ENCODE measurements at regions not wholly inside any gene's neighbourhood (a gene's known extent, or its start where the extent isn't known, plus 50 kb on each side); places are given as distances from the start of the nearest gene placed in this dataset.

DNA sequence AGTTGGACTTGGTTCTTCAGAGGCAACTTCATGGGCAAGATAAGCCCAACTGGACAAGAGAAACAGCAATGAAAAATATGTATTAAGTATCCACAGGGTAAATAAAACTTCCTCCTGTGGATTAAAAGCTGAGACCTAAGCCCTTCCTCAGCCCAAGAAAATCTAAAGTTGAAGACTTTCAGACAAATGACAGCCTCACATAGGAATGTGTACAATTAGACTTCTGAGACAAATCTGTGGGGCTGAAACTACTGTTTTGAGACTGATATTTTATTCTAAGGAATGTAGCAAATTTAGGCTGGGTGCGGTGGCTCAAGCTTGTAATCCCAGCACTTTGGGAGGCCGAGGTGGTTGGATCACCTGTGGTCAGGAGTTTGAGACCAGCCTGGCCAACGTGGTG, 74.2 kb upstream of the IL12A start:
- no peaks in the 10 kb centered on the region for H3K9me3 ChIP-seq (replicated peaks; ENCODE audit: insufficient read depth, low read length)
- peaks cover 17% of the 10 kb centered on the region for H3K4me1 ChIP-seq (ENCODE audit: low read length)
- no peak overlapping the region for H3K27ac ChIP-seq (ENCODE audit: low read length)
- no peak overlapping the region for H3K9ac ChIP-seq (ENCODE audit: low read length)
- no peak for DNase-seq
- no peak overlapping the region for H2AFZ ChIP-seq (ENCODE audit: low read length)
- no peak overlapping the region for H3K4me3 ChIP-seq (ENCODE audit: low read length)
- no peaks in the 10 kb centered on the region for H3K27me3 ChIP-seq (replicated peaks; ENCODE audit: insufficient read depth, low read length)
- no peaks in the 10 kb centered on the region for H3K36me3 ChIP-seq (replicated peaks; ENCODE audit: insufficient read depth, low read length)
- H3K4me2 ChIP-seq (ENCODE audit: low read depth, low read length): no peak overlapping the region
- no peaks in the 10 kb centered on the region for H4K20me1 ChIP-seq (ENCODE audit: insufficient read depth, low read length)
- TF ChIP-seq EZH2 (optimal IDR thresholded peaks at IDR 0.05; ENCODE audit: low read depth, low read length): no peak
- TF ChIP-seq EZH2phosphoT487 (IDR thresholded peaks at IDR 0.05; ENCODE audit: low read length): no peak
- TF ChIP-seq, protein P1, sequence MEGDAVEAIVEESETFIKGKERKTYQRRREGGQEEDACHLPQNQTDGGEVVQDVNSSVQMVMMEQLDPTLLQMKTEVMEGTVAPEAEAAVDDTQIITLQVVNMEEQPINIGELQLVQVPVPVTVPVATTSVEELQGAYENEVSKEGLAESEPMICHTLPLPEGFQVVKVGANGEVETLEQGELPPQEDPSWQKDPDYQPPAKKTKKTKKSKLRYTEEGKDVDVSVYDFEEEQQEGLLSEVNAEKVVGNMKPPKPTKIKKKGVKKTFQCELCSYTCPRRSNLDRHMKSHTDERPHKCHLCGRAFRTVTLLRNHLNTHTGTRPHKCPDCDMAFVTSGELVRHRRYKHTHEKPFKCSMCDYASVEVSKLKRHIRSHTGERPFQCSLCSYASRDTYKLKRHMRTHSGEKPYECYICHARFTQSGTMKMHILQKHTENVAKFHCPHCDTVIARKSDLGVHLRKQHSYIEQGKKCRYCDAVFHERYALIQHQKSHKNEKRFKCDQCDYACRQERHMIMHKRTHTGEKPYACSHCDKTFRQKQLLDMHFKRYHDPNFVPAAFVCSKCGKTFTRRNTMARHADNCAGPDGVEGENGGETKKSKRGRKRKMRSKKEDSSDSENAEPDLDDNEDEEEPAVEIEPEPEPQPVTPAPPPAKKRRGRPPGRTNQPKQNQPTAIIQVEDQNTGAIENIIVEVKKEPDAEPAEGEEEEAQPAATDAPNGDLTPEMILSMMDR (IDR thresholded peaks at IDR 0.05; ENCODE audit: low read length): no peak
- no peaks in the 10 kb centered on the region for H3K9me2 ChIP-seq (replicated peaks; ENCODE audit: insufficient read depth, low read length)
- 0 out of 2 replicates have a peak, but pooled peaks cover 1% of the 10 kb centered on the region for H3F3A ChIP-seq (ENCODE audit: insufficient read depth, low read length)
- H3K79me2 ChIP-seq (ENCODE audit: low read length): no peaks in the 10 kb centered on the region

DNA sequence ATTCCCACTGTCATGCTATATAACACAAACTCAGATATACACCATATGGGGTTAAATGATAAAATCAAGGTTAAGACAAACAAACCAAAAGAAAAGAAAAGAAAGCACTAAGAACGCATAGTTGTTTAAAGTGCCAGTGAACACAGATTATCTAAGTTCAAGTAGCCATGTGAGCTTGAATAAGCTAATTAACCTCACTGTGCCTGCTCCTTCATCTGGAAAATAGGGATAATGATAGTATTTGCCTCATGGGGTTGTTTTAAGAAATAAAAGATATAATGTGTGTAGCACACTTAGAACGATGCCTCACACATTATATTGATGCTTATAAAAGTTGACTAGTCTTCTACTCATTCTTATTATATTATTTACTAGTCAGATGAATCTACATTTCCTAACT, 72.6 kb upstream of the IL12A start:
- TF ChIP-seq, protein P1 (IDR thresholded peaks at IDR 0.05; ENCODE audit: low read length): no peak
- TF ChIP-seq EZH2phosphoT487 (IDR thresholded peaks at IDR 0.05; ENCODE audit: low read length): no peak
- no peak for TF ChIP-seq EZH2 (optimal IDR thresholded peaks at IDR 0.05; ENCODE audit: low read depth, low read length)

DNA sequence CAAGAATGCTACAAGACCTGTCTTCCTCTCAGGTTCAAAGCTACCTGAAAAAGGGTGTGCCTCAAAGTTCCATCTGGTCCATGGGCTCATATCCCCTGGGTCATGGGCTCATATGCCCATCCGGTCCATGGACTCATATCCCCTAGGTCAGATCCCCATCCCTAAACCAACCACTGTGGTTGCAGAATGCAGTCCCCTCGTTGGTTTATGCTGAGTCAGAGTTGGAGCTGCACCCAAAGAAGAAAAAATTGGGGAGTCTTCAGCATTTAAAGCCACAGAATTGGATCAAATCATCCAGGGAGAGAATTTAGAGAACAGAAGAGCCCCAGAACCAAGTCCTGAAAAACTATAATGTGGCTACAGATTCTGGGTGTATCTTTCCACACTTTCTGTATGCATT, 71.5 kb upstream of the IL12A start:
- no peak for DNase-seq
- H3K9ac ChIP-seq (ENCODE audit: low read length): no peak overlapping the region

More for the DNA sequence above, 72.6 kb upstream of the IL12A start:
- Histone ChIP-seq H3K4me1 (ENCODE audit: low read length) (peaks cover 25% of the 10 kb centered on the region), H4K20me1 (ENCODE audit: insufficient read depth, low read length) (no peaks in the 10 kb centered on the region), H3K79me2 (ENCODE audit: low read length) (no peaks in the 10 kb centered on the region), H3F3A (ENCODE audit: insufficient read depth, low read length) (peaks cover 10% of the 10 kb centered on the region; the same call in 1 of the 2 replicates), H3K27me3 (replicated peaks; ENCODE audit: insufficient read depth, low read length) (no peaks in the 10 kb centered on the region), H3K9me2 (replicated peaks; ENCODE audit: insufficient read depth, low read length) (no peaks in the 10 kb centered on the region), H3K4me3 (ENCODE audit: low read length) (no peak overlapping the region), H2AFZ (ENCODE audit: low read length) (no peak overlapping the region), H3K9ac (ENCODE audit: low read length) (no peak overlapping the region), H3K27ac (ENCODE audit: low read length) (no peak overlapping the region), H3K36me3 (replicated peaks; ENCODE audit: insufficient read depth, low read length) (no peaks in the 10 kb centered on the region), H3K9me3 (replicated peaks; ENCODE audit: insufficient read depth, low read length) (no peaks in the 10 kb centered on the region), H3K4me2 (ENCODE audit: low read depth, low read length) (no peak overlapping the region)
- DNase-seq: no peak

More for the DNA sequence above, 71.5 kb upstream of the IL12A start:
- H3K79me2 ChIP-seq (ENCODE audit: low read length): no peaks in the 10 kb centered on the region
- no peaks in the 10 kb centered on the region for H3K27me3 ChIP-seq (replicated peaks; ENCODE audit: insufficient read depth, low read length)
- H3K4me3 ChIP-seq (ENCODE audit: low read length): no peak overlapping the region
- peaks cover 18% of the 10 kb centered on the region for H3K4me1 ChIP-seq (ENCODE audit: low read length)
- no peak overlapping the region for H3K27ac ChIP-seq (ENCODE audit: low read length)
- H4K20me1 ChIP-seq (ENCODE audit: insufficient read depth, low read length): no peaks in the 10 kb centered on the region
- peaks cover 10% of the 10 kb centered on the region; the same call in 1 of the 2 replicates for H3F3A ChIP-seq (ENCODE audit: insufficient read depth, low read length)
- no peaks in the 10 kb centered on the region for H3K36me3 ChIP-seq (replicated peaks; ENCODE audit: insufficient read depth, low read length)
- H3K9me3 ChIP-seq (replicated peaks; ENCODE audit: insufficient read depth, low read length): no peaks in the 10 kb centered on the region
- no peaks in the 10 kb centered on the region for H3K9me2 ChIP-seq (replicated peaks; ENCODE audit: insufficient read depth, low read length)
- TF ChIP-seq EZH2phosphoT487 (IDR thresholded peaks at IDR 0.05; ENCODE audit: low read length) (no peak), EZH2 (optimal IDR thresholded peaks at IDR 0.05; ENCODE audit: low read depth, low read length) (no peak)
- TF ChIP-seq, protein P1 (IDR thresholded peaks at IDR 0.05; ENCODE audit: low read length): no peak
- H2AFZ ChIP-seq (ENCODE audit: low read length): no peak overlapping the region
- H3K4me2 ChIP-seq (ENCODE audit: low read depth, low read length): no peak overlapping the region

Measured in MM.1S (cell line).